Activated CD8-positive, alpha-beta memory T cell treated with anti-CD3 and anti-CD28 coated beads, Interleukin-2, amount 50 U/mL, for 24 hours (primary cell): ENCODE measurements at regions not wholly inside any gene's neighbourhood (a gene's known extent, or its start where the extent isn't known, plus 50 kb on each side); places are given as distances from the start of the nearest gene placed in this dataset.

Experiments used
- DNase-seq: peaks from one replicate; pipeline ENCODE4 v3.0.0-alpha.2; 2020; ENCODE audit errors: extremely low read depth

- DNase-seq: no peak
These were observed 242.6 kb downstream of the ANKRD50 start for GRCh38 chr4:124469981-124470380.

DNA sequence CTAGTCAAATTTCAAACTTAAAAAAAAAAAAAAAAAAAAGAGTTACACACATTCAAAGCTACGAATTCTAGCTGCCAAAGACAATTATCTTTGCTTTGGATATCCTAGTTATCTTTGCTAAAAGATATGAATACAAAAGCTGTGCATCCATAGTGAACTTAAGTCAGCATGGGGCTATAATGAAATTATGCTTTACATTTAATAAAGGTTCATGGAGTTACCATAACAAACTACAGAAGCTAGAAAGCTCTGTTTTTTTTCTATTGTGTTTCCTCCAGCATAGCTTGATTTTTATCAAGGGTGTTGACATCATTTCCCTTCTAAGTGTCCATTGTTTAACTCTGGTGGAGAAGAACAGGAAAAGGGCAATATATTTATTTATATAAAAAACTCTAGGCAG lies 234.1 kb downstream of the ANKRD50 start:
- DNase-seq: no peak

GRCh38 chr4:124480061-124480460 lies 232.5 kb downstream of the ANKRD50 start:
- DNase-seq: no peak

DNA sequence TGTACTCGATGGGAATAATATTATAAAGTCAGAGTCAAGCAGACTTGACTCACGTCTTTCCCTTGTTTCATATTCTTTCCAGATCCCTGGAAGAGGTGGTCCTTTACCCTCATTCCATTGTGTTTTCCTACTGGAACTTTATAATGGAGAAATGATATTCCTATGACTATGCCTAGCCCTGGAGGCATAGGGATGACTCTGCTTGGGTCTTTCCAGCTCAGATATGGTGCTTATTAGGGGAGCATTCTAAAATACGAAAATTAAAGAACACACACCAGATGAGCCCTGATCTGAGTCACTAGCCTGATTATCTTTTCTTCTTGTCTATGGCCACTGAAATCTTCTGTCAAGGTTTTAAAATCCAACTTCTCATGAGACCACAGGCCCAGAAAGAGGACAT lies 231.4 kb downstream of the ANKRD50 start:
- no peak for DNase-seq

DNA sequence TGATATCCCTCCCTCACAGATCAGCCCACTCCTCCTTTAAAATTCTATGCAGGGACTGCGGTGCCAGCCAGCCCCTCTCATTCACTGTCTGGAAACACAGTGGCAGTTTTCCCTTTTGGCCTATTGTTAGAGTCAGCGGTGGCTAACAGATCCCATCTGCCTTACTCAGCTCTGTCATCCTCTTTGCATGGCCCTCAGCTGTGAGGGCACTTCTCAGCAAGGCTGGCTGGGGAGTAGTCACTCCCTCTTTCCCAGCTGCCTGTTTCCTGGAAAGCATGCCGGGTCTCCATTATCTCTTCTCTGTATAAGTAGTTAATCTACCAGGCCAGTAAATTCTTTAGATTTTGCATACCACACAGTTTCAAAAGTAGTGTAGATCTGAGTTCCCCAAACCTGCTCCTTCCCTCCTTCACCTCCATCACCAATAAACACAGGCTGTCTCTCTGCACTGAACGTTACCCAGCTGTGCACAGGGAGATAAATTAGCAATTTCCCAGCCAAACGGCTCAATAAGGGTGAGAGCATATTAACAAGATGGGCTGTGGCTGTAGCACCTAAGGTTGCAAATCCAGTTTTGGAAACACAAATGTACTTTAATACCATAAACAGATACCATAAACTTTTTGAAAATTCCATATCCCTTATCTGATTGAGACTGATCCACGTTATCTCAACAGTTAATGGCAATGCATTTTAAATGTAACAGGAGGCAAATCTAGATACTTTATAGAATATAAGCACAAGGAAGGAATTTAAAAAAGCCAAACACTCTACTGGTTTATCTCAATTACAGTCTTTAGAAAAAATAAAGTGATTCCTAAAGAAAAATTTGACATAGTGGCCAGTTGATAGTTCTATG lies 229.3 kb downstream of the ANKRD50 start:
- no peak for DNase-seq

DNA sequence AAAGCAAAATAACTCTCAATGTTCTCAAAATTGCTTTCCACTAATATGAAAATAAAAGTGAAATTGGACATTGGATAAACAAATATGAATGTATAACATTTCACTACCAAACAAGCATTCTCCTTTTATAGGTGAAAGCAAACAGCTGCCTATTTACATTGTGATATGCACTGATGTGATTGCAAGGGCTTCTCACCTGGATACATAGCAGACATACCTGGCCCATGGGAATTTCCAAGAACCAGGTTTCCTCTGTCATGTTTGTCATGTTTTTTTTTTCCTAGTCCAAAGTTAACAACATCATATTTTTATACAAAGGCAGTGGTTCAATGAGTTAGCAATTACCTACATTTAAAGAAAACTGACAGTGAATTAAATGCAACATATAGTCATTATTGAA lies 228.5 kb downstream of the ANKRD50 start:
- DNase-seq: no peak

DNA sequence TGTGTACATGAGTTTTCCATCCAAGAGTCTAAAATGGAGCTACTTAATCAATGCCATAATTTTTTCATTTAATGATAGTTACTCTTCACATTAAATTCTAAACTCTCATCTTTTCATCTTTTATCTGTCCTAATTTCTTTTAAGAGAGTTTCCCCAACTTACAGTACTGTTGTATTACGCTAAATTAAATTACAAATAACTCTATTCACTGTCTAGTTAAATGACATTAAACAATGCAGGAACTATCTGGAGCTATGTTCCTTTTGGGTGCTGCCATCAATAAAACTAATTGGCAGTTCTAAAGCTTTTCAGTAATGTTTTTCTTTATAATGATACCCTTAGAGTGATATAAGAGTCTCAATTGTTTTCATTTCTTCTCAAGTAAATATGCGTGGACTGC lies 227.6 kb downstream of the ANKRD50 start:
- DNase-seq: no peak

- DNase-seq: no peak
These were observed 226.1 kb downstream of the ANKRD50 start for GRCh38 chr4:124486423-124486822.

- DNase-seq: no peak
These were observed 224.9 kb downstream of the ANKRD50 start for GRCh38 chr4:124487651-124488050.

DNA sequence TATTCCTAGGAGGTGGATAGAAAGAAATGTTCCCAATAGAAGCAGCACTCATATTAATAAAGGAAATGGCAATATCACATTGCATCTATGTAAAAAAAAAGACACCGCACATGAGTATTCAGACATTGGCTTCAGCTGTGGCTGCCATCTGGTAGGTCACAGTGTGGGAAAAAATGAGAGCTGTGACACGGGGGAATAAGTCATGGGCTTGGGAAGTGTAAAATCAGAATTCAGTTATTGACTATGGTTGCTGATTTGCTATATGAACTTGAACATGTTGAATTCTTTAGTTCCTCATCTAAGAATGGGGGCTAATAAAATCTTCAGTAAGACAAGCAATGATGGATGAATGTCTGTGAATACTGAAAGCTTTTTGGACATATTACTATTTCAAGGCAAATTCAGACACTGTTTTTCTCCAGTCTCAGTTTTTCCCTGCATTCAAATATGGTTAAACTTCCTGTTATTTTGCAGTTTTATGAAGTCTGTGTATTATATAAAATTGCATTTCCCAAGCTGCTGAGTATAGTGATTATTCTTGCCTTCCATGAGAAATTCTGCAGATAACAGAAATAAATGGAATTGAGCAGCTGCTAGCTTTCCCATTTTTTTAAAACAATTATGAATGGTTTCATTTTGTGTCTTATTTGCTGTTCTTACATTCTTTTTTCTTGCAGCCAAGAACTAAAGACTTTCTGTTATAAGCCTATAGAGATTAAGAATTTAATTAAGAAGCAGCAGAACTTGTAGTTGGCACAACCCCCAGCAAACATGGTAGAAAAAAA lies 221.0 kb downstream of the ANKRD50 start:
- DNase-seq: no peak

DNA sequence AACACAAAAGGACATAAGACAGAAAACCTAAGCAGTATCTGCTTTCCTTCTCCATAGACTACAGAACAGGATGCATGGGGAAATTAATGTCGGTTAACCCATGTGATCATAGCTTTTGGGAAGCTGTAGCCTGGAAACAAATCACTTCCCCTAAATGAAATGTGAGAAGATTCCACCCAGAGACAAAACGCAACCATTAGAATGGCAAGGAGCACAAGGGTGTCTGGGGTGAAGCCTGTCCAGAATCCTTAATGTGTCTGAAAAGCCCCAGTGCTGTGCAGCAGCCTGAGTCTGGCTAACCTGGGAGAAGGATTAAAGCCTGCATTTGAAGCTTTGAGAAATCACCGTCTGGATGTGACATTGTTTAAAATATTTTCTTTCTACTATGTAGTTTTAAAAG lies 213.3 kb downstream of the ANKRD50 start:
- DNase-seq: no peak

DNA sequence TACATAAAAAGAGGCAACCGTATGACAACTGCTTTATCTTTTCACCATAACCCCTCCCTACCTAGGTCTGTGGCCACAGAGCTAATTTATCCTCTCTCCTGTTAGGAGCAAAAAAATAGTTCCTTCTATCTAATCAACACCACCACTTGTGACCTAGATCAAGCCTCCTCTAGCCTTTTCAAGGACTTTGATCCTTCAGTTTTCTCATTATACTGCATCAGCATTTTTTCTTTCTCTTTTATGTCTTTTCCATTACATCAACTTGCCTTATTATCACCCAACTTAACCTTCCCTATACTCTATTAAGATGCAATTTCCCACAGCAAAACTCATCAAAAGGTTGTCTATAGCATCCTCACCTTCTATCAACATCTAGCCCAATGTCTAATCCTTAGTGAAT lies 211.0 kb downstream of the ANKRD50 start:
- no peak for DNase-seq

DNA sequence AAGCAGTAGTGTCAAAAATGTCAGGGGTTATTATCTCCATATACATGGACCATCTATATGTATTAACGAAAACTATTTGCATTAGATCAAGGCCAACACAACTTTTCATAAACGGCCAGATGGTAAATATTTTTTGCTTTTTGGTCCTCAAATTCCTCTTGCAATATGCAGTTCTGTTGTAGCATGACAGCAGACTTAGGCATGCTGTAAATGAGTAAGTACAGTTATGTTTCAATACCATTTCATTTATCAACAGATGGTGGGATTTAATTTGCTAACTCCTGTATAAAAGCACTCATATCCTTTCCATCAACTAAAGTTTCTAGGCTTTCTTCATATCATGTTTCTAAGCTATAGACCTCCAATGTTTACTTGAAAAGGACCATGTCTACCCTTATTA lies 208.1 kb downstream of the ANKRD50 start:
- no peak for DNase-seq

DNA sequence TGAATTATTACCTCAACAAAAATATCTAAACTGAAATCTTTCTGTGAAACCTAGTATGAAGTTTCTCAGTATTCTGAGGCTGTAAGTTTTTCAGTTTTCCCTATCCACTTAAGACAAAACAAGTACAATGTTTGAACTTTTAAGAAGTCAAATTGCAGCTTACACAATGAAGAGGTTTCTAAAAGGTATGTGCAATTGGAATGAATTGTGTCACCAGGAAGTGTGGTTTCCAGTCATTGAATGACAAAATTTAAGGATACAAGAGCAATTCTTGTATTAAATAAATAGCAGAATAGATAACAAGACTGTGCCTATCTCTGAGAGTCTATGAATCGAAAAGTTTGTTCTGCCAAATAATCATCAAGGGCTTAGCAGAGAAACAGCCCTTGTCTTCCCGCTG lies 207.3 kb downstream of the ANKRD50 start:
- DNase-seq: no peak

DNA sequence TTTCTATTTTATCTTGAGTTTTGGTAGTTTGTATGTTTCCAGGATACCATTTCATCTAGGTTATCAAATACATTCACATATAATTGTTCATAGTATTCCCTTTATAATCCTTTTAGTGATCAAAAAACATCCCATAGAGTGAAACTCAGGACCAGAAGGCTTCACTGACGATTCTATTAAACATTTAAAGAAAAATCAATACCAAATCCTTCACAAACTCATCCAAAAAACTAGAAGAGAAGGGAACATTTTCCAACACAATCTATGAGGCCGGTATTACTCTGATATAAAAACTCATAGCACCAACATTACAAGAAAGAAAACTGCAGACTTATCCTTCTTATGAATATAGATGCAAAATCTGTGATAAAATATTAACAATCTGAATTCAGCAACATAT lies 203.4 kb downstream of the ANKRD50 start:
- DNase-seq: no peak

DNA sequence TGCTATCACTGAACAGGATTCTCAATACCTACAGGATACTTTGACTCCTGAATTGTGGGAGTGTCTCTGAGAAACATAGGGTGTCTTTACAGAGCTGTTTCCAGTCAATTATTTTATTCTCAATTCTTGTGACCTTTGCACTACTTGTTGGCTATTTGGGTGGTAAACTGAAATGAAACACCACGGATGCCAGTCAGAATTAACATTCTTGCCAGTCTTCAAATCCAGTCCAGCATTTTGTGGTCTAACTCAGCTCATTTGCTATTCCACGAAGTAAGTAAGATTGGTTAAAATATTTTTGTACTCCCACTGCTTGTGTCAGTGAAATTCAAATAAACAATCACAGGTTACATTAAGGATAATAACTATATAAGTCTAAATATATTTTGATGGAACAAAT lies 197.9 kb downstream of the ANKRD50 start:
- no peak for DNase-seq

DNA sequence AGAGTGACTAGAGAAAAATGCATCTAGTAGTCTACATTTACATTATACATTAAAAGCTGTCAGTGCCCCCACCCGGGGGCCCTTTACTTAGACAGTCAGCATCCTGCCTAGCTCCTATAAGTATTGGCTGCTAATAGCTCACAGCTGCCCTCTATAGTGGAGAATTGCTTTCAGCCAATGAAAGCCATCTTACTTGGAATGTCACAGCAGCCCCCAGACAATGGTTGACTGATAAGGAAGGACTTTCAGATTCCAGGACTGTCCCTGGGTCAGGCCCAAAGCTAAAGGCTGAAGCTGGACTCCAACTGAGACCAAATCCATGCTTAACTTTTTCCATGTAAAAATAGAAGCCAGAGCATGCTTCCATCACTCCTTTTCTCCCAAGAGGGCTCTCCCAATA lies 196.9 kb downstream of the ANKRD50 start:
- no peak for DNase-seq

GRCh38 chr4:124519196-124519595 lies 193.3 kb downstream of the ANKRD50 start:
- DNase-seq: no peak

- DNase-seq: no peak
These were observed 188.7 kb downstream of the ANKRD50 start for GRCh38 chr4:124523816-124524215.

DNA sequence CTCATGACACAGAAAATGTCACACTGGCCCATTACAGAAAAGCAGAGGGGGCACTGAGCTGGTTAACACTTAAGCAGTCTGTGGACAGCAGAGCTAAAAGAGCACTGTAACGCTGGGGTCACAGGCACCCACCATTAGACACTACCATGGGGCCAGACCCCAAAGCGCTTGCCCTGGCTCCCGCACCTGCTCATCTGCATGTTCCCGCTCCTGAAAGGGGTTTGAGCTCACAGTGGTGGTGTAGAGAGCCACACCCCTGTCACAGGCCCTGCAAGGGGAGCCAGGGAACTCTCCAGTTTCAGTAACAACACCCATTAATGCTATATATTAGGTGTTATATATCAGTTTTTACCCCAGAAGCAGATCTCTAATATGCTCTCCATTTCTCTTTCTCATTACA lies 187.0 kb downstream of the ANKRD50 start:
- DNase-seq: no peak

DNA sequence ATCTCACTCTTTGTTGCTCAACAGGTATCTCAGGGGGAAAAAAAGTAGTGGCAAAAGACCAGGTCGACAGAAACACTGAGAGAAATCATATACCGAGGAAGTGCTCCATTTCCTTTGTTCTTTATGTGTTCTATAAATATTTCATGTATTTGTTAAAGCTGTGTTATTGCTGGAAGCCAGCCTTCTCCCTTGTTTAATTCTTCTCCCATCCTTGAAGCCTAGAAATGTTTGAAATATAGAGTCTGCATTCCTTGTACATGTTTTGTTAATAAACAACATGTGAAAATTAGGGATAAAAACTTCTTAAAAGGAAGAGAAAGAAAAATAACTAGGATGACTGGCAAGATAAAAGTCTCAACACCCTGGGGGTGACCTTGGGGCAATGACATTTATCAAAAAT lies 186.2 kb downstream of the ANKRD50 start:
- DNase-seq: no peak

GRCh38 chr4:124526769-124527168 lies 185.8 kb downstream of the ANKRD50 start:
- DNase-seq: no peak

- no peak for DNase-seq
These were observed 185.2 kb downstream of the ANKRD50 start for GRCh38 chr4:124527364-124527763.
